Esophagus squamous epithelium (tissue), 4 donors: ENCODE measurements at regions not wholly inside any gene's neighbourhood (a gene's known extent, or its start where the extent isn't known, plus 50 kb on each side); places are given as distances from the start of the nearest gene placed in this dataset.

Source experiments
- CTCF ChIP-seq, 6 experiments: fragments of 450-650 bp in 4 of 6; fragments of 200-600 bp in 2 of 6; sonication (generic) in 2 of 6; IDR thresholded peaks; one replicate each; pipeline ENCODE4 v1.5.1; 2016 to 2019; ENCODE audit warnings: antibody characterized with exemption in 6 of 6, mild to moderate bottlenecking in 4 of 6, moderate library complexity in 4 of 6
- POLR2A ChIP-seq, 4 donors: fragments of 450-650 bp; IDR thresholded peaks; one replicate each; pipeline ENCODE4 v1.6.1; 2017; ENCODE audit warnings: antibody characterized with exemption in 4 of 4, mild to moderate bottlenecking in 4 of 4, moderate library complexity in 3 of 4

GRCh38 chr1:221611656-221612046 lies 130.2 kb downstream of the DUSP10 start:
- TF ChIP-seq CTCF (IDR thresholded peaks at IDR 0.05) (no peak), POLR2A (IDR thresholded peaks at IDR 0.05) (no peak)
